GM12873 (cell line): ENCODE measurements at regions not wholly inside any gene's neighbourhood (a gene's known extent, or its start where the extent isn't known, plus 50 kb on each side); places are given as distances from the start of the nearest gene placed in this dataset.

ENCODE experiments used
- TF ChIP-seq, protein P1 (sequence below): IDR thresholded peaks from 2 replicates; pipeline ENCODE4 v1.5.1; 2012; ENCODE audit warnings: low read depth, mild to moderate bottlenecking, moderate library complexity, low read length, control low read depth; ENCODE audit not compliant: insufficient read depth; ENCODE audit errors: missing control alignments

DNA sequence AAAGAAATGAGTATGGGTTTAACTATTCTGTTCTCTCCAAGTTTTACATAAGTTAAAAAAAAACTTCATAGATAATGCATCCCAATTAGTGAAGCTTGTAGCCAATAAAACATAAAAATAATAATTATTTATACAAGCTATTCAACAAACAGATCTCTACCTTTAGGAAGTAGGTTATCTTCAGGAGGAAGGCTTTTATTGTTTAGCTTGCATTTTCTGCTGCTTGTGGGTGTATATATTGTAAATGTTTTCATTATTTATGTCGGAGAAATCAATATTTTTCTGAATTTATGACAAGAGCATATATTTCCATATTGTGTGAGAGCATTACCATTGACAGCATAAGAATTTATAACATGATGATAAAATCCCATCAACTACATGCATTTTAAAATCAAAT lies 208.3 kb downstream of the TRAM1L1 start:
- TF ChIP-seq, protein P1, sequence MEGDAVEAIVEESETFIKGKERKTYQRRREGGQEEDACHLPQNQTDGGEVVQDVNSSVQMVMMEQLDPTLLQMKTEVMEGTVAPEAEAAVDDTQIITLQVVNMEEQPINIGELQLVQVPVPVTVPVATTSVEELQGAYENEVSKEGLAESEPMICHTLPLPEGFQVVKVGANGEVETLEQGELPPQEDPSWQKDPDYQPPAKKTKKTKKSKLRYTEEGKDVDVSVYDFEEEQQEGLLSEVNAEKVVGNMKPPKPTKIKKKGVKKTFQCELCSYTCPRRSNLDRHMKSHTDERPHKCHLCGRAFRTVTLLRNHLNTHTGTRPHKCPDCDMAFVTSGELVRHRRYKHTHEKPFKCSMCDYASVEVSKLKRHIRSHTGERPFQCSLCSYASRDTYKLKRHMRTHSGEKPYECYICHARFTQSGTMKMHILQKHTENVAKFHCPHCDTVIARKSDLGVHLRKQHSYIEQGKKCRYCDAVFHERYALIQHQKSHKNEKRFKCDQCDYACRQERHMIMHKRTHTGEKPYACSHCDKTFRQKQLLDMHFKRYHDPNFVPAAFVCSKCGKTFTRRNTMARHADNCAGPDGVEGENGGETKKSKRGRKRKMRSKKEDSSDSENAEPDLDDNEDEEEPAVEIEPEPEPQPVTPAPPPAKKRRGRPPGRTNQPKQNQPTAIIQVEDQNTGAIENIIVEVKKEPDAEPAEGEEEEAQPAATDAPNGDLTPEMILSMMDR: no peak

DNA sequence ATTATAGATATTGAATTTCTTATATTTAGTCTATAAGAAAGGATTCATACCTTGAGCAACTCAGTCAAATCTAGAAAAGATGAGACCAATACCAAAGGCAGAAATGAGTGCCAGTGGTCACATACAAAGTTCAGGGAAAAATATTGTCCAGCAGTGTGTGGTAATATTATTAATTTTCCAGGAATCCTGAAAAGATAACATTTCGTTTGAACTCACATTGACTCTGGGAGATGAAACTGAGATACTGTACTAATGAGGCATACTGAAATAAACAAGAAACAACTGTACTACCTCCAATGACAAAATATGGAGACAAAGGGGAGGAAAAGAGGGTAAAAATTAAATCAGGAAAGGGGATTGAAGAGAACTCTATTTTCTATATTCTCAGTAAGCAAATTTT lies 212.4 kb downstream of the TRAM1L1 start:
- TF ChIP-seq, protein P1: no peak

DNA sequence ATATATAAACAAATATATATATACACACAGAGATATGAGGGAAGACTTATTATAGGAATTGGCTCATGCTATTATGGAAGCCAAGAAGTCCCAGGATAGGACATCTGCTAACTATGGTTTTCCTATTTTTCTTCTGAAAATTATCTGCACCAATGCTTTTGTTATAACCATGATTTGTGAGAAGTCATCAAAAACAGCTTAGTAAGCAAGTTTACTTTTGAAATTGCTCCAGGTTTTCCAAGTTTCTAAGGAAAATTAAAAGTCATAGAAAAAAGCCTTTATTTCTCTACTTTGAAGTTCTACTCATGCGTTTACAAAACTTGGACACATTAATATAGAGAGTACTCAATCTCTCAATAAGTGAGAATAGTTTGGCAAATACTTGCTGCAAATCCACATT lies 213.1 kb downstream of the TRAM1L1 start:
- TF ChIP-seq, protein P1: no peak

DNA sequence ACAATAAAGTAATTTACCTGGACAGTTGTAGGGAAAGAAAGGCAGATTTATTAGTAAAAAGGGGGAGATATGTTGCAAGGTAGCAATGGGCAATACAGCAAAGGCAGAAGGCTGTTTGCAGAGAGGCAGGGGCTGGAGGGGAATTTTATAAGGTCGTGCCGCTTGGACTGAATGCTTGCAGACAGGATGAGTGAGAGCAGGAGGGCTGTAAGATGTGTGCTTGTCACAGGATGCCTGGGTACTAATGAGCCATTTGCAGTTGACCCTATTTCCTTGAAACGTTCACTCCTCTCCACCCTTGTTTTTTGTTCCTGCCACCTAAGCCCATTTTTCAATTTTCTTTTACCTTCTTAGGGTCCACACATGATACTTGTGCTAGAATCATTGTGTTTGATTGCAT lies 214.7 kb downstream of the TRAM1L1 start:
- TF ChIP-seq, protein P1: no peak

DNA sequence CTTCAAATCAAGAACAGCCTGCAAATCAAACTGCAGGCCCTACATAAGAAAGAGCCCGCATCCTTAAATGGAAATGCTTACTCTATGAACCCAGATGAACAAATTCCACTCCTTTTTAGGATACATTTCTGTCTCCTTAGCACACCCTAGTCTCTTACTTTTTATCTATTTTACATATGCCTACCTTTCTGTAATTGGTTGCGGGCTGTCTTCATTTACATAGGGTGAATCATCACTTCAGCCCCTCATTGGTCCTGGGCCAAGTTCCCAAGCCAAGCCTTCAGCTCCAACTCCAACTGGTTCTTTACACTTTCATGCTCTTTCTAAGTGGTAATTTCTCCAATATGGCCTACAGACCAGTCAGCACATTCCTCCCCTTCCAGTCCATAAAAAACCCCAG lies 219.3 kb downstream of the TRAM1L1 start:
- TF ChIP-seq, protein P1: no peak

DNA sequence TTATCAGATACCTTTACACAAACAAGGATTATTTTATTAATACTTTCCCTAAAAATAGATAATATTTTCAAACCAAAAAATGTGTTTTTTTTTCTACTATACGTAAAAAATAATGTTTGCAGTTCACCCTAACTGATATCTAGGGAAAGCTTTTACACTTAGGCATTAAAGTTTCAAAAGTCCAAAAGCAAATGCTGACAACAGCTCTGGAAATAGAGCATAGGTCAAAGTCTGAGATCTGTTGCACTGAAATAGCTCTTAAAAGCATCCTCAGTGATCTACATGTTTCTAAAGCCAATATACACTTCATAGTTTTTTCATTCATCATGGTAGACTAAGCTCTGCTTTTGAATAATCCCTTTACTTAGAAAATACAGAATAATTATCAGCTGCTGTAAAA lies 222.8 kb downstream of the TRAM1L1 start:
- TF ChIP-seq, protein P1: no peak

DNA sequence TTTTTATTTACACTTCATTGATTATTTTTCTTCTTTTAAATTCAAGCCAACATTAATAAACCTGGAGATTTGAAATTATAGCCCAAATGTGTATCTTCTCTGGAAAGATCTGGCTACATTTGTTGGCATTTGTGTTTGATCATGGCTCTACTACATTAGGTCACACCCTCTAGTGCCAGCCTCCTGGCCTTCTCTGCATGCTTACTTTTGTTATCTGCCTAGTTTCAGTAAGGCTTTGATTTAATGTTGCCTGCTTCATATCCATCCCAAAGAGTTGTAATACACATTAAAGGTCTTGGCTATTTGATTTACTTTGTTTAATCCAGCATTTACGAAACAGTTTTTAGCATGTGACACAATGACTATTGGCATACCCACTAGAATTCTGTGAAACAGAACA lies 224.5 kb downstream of the TRAM1L1 start:
- TF ChIP-seq, protein P1: no peak
